HG03045 (cell line): ENCODE measurements at regions not wholly inside any gene's neighbourhood (a gene's known extent, or its start where the extent isn't known, plus 50 kb on each side); places are given as distances from the start of the nearest gene placed in this dataset.

Experiments used
- ATAC-seq: cut with Tn5 transposase; IDR thresholded peaks from one replicate; pipeline ENCODE4 v1.9.1; 2021; ENCODE audit warnings: mild to moderate bottlenecking, moderate library complexity; ENCODE audit not compliant: unreplicated experiment

DNA sequence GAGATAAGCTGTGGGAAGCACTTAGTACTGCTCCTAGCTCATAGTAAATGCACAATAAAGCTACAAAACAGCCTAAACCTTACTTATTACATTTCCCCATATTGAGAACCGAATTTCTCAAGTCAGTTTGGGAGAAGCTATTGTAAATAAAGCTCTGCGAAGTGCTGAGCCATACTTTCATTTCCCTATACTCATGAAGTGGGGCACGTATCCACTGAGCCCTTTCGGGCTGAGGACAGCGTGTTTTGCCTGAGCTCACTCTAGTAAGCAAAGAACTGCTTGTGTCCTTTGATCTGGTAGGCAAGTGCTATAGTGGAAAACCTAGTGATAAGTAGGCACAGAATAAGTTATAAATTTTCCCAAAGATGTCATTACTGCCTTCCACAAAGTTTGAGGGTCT lies 165.0 kb downstream of the RSL24D1 start:
- no peak for ATAC-seq

DNA sequence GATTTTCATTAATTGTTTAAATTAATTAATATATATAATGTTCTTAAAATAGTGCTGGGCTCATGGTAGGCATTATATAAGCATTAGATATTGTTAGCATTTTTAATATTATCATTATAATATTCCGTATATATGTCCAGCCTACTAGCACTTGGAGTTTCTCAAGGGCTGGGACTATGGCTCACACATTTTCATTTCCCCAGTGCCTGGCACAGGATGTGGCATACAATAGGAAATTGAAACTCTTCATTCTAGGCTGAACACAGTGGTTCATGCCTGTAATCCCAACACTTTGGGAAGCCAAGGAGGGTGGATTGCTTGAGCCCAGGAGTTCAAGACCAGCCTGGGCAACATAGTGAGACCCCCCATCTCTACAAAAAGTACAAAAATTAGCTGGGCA lies 170.4 kb downstream of the RSL24D1 start:
- ATAC-seq: no peak

DNA sequence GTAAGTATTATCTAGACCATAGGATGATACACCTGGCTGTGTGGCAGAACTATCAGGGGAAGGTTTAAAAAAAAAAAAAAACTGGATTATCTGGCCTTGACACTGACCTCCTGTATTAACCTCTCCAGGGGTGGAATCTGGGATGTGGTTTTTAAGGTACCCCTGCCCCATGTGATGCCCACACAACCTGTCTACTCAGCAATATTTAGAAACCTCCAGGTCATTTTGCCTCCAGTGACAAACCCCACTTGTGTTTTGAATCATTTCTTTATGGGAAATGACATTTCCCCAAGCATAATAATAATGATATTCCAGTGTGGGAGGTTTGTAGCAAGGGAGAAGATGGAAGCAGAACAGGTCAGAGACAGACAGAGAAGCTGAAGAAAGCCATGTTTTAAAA lies 179.1 kb downstream of the RSL24D1 start:
- no peak for ATAC-seq

DNA sequence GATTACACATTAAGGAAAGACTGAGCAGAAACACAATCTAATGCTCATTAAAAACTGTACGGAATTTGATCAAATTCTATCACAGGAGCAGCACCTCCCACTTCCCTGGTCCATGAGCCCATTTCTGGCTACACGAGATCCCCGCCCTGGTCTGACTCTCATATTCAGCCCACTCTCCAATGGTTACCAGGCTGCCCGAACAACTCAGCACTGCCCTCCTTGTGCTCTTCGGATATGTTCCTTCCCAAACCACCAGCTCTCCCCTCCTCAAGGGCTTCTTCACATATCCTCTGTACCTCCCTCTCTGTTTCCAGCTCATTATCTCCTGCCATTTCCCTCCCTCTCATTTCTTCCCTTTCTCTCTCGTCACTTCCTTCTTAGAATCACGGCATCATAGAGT lies 180.5 kb downstream of the RSL24D1 start:
- no peak for ATAC-seq

DNA sequence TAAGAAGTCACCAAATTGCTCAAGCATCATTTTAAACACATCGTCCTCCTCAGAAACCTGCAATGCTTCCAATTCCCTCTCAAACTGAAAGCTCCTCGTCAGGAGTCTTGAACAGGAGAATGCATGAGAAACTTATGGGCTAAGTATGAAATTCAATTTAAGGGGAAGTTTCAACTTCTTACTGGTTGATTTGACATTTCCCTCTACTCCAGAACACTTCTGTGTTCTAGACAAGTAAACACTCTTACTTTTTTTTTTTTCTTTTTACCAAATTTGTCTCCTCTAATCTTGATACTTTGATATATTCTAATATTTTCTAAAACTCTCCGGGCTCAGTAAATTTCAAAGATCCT lies 181.7 kb downstream of the RSL24D1 start:
- no peak for ATAC-seq

DNA sequence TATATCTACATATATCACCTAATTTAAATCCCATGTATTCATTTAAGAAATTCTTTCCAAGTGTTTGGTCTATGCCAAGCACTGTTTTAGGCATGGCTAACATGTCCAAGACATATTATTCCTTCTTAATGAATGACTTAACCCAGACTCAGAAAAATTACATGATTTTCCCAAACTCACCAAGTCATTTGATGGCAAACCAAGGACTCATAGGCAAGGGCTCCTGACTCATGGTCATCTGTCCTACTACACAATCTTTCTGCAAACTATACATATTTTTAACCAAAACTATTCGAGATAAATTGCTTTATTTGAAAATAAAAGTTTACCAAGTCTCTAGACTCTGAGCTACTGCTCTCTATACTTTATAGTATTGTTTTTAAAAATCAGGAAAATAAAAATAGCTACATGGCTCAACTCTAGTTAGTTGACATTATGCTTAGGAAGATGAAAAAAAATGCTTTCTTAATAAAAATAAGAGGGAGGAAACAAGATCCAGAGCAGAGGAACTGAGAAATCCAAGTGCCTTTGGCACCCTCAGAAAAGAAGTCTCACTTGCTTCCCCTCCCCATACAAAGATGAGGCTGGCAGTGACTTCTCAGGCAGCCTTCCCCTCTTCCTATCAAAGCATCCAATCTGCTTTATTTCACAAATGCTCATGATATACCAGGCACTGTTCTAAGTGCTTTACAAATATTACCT lies 182.2 kb downstream of the RSL24D1 start:
- no peak for ATAC-seq

DNA sequence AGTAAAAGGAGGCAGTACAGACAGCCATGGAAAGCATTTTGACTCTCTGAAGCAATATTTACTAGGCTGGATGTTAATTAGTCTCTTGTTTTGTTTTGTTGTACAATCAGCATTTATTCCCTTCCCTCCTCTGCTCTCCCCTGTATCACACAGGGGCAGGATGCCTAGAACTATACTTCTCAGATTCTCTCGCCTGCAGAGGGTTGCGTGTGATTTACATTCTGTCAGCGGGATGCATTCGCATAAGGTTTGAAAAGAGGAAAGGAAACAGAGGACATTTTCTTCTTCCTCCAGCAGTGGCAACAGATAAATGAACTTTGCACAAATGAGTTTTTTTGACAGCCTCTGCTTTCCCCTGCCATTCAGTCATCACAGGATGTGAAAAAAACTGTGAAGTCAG lies 188.3 kb downstream of the RSL24D1 start:
- ATAC-seq: no peak

DNA sequence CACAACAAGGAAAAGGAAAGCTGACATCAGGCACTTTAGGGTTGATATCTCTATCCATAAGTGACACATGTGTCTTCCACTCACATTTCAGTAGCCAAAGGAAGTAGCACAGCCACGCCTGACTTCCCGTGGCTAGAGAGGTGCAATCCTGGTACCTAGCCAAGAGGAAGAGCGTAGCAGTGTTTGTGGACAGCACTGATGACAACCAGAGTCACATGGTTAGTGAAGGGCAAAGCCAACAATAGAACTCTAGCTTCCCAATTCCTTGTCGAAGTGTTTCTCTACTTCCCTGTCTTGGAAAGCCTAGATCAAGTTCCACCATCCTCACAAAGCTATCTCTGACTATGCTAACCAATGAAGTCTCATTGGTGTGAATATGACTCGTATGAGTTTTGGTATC lies 189.2 kb downstream of the RSL24D1 start:
- no peak for ATAC-seq

DNA sequence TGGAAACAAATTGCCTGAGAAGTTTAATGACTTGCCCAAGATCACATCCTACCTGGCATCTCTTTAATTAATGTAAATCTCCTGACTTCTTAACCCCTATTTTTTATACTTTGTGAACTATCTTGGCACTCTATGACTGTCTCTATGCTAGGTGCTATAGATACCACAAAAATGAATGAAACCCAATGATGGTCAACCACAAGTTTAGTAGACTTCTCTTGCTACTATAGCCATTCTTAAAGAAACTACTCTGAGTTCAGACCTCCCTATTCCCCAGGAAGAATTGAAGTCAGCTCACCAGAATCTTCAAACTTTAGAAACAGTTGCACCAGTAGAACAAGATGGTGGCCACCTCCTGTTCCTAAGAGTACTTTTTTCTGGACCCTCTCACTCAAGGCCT lies 191.1 kb downstream of the RSL24D1 start:
- ATAC-seq: no peak

DNA sequence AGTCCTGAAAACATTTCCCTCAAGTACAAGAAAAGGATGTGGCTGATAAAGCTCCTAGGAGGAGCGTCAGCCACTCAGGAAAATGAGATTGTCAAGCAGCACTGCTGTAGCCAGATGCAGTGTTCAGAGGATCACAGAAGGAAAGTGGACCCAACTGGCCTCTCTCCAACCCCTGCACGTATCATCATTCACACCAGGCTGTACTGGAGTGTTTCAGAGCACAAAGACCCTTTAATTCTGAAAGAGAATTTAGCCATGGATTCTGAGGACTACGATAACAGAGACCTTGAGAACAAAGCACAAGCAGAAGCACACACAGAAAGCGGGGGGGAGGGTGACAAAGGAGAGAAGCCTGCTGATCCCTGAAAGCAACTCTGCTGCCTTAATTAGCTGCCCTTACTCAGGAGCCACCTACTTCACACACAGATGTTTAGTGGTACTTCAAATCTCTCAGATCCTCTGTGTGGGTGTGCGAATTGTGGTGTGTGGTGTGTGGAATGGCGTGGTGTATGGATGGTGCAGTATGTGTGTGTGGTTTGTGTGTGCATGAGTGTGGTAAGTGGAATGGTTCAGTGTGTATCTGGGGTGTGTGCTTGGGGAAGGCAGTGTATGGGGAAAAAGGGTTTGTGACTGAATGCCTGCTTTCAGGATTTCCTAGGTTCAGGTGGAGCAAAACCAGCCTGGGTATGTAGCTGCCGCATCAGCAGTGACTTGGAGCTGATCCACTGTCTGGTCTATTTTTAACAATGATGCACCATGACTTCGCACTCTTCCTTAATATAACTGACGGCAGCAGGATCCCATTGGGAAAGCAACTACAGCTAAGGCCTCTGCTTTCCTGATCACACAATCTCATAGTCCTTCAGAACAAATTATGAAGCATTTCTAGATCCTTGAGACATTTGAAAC lies 192.5 kb downstream of the RSL24D1 start:
- ATAC-seq: no peak

DNA sequence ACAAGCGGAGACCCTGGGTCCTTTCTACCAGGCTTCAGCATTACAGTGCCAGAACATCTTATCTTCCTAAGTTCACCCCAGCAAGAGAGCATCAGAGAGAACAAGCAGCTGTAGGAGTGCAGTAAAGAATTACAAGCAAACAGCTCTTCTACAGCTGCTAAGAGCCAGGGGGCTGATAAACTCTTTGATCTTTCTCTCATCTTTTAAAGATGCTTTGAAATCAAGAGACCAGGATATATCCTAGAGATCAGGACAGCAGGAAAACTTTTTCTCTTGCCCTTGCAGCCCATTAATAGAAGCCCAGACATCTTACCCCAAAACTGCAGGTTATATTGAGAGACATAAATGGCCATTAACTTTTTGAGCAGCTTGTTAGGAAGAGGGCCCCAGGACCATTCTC lies 198.1 kb downstream of the RSL24D1 start:
- ATAC-seq: no peak

DNA sequence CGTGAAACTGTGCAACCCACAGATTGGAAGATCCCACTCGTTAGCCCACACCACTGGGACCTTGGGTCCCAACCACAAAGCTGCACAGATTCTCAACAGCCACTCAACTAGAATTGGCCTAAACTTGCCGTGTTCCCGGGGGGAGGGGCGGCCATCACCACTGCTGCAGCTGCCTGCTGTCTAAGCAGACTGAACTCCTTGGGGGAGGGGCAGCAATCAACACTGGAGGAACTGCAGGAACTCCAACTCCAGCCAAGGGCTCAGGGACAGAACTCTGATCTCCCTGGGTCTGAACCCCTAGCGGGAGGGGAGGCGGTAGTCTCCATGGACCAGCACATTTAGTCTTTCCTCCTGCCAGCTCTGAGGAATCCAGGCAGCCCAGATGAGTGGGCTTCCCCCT lies 205.9 kb downstream of the RSL24D1 start:
- no peak for ATAC-seq

DNA sequence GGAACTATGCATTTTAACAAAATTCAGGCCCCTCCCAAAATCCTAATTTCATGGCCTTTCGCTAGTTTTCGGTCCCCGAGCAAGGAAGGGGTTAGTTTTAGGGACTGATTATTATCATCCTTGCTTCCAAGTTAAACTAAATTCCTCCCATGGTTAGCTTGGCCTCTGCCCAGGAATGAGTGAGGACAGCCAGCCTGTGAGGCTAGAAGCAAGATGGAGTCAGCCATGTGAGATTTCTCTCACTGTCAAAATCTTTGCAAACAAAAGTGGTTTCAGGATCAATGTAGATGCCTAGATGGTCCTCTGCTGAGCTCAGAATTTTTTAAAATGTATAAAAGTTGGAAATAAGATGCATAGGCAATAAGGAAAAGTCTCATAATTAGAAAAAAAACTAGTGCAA lies 208.9 kb downstream of the RSL24D1 start:
- ATAC-seq: no peak

DNA sequence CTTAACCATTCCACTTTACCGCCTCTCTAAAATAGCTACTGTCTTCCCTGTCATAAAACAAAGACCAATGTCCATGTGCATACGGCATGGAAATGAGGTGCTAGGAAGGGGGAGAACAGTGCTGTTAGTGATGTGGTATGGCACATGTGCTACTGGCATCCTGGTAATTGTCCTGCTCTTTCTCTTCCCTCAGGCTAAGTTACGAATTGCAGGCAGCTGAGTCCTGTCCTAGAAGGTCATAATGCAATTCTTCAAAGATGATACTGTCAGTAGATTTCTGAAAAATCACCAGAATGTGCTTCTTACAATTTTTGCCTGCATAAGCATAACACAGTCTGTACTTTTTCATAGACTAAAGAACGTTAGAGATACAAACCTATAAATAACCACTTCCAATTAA lies 216.8 kb downstream of the RSL24D1 start:
- ATAC-seq: no peak

DNA sequence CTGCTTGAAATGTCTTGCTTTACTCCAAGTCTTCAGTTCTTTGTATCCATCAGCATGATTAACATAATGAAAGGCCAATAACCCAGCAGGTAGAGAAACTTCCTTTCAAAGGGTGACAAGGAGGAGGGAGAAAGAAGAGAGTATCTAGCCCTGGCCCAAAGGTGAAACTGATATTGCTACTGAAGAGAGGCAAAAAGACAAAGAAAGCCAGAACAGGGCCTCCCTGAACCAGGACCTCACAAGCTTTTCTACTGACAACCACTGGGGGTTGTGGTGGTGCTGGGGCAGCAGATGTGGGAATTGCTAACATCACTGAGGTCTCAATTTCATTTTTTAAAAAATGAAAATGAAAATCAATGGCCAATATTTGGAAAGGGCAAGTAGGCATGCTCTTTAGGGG lies 234.1 kb downstream of the RSL24D1 start:
- ATAC-seq: no peak

DNA sequence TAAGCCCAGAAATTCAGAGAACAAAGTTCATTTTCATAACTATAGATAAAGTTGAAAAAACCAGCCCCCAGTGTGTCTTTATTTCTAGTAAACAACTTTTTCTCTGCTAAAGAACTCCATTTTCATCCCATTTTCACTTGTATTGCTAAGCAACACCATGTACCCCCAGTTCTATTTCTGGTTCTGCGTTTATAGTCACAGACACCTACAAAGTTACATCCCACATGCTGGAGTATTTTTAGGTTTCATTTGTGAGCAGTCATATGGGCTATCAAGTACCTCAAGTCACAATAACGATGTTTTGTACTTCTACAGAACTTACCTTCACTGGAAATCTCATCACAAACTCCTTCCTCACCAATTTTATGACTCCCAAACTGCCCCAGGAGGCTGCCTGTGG lies 236.5 kb downstream of the RSL24D1 start:
- ATAC-seq: no peak

DNA sequence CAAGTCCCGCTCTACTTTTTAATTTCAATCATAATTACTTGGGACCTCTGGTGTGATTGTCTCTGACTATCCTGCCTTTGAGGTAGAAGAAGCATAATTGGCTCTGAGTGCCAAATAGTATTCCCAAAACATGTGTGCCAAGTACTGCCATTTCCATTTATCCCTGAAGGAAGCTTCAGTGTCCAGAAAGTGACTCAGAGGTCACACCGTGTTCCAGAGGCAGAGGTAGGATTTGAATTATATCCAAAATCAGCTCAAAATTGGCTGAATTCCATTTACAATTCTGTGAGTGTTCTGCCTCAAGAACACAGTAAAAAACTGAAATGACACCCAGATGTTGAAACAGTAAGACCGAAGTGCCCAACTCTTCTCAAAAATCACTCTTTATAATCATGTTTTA lies 255.3 kb downstream of the RSL24D1 start:
- ATAC-seq: no peak

DNA sequence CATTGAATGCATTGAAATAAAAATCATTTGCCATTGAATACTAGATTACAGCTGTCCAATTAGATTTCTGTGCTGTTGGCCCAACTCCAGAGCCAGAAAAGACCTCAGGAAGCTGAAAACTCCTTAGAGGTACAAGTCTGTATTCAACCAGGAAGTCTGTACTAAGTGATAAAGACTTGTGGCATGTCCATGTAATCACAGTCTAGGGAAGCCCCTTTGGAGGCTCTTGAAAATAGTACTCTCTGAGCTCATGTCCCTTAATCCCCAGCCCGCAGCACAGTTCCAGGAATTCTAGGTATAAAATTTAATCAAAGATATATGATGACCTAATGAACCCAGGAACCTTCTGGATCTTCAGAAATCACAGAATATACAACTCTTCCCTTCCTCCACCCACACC lies 279.4 kb downstream of the RSL24D1 start:
- no peak for ATAC-seq

DNA sequence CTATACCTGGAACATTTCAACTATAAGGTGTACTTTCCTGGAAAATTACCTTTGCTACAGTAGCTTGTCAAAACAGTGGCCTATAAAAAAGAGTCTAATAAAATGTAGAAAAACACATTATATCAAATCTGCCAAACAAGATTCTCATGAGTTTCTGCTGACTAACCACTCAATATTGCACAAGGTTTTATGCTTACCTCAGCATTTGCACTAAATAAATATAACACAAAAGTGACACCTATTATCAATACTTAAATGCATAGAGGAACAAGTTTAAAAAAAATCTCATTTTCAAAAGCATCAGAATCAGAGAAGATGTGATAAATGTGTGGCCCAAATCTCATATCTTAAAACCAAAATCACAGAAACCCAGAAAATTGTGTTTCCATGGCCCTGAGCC lies 281.4 kb downstream of the RSL24D1 start:
- no peak for ATAC-seq

DNA sequence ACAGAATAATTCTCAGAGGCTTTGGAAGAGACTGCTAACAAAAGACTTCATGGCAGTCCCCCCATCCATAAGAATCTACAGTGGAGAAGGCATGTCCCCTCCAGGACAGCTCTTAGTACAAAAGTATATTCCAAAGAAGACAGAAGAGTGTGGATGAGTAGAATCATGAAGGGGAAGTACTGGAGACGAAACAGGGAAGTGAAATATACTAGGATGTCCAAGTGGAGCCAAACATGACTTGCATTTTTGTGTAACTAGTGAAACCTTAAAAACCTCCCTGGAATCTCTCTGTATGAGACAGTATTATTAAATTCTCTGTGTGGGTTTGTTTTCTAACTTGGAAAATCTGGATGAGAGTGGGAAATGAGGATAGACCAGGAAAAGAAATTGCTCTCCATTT lies 312.4 kb downstream of the RSL24D1 start:
- ATAC-seq: no peak

DNA sequence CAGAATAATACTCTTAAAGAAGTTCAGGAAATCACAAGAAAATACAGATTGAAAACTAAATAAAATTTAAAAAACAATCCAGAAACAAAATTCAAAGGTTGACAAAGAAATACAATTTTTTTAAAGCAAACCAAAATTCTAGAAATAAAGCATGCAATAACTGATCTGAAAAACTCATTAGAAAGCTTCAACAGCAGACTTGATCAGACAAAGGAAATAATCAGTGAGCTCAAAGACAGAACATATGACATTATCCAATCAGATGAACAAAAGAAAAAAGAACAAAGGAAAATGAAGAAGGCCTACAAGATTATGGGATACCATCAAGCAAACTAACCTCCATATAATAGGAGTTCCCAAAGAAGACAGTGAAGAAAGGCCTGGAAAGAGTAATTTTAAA lies 336.8 kb downstream of the RSL24D1 start:
- no peak for ATAC-seq

DNA sequence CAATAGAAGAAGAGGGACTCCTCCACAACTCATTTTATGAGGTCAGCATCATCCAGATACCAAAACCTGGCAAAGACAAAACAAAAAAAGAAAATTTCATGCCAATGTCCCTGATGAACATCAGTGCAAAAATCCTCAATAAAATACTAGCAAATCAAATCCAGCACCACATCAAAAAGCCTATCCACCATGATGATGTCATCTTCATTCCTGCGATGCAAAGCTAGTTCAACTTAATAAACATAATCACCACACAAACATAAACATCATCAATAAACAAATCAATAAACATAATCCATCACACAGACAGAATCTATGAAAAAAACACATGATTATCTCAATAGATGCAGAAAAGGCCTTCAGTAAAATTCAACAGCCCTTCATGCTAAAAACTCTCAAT lies 342.1 kb downstream of the RSL24D1 start:
- ATAC-seq: no peak

DNA sequence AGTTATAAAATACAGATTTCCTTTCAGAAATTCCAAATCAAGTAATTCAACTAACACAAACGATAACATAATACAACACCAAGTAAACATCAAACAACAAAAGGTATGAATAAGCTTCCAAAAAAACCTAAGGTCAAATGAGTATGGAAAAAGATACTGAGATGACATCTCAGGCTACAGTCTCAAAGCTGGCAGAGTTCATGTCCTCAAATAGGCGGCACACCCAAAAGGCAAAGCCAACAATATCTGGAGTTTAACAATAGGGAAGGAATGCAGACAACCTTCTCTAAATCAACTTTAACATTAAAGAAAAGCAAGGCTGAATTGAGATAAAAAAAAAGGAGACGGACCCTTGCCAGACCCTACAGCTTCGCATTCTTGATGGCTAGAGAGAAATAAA lies 346.6 kb downstream of the RSL24D1 start:
- ATAC-seq: no peak
